Upper lobe of left lung (tissue), 4 donors: ENCODE measurements at regions not wholly inside any gene's neighbourhood (a gene's known extent, or its start where the extent isn't known, plus 50 kb on each side); places are given as distances from the start of the nearest gene placed in this dataset.

Source experiments
- POLR2A ChIP-seq, 4 donors: fragments of 450-650 bp; IDR thresholded peaks; one replicate each; pipeline ENCODE4 v1.5.1; 2016 to 2017; ENCODE audit warnings: antibody characterized with exemption in 4 of 4, mild to moderate bottlenecking in 2 of 4
- TF ChIP-seq, protein P1 (sequence below), 6 experiments: fragments of 450-650 bp in 4 of 6; fragments of 200-600 bp in 2 of 6; sonication (generic) in 2 of 6; IDR thresholded peaks; one replicate each; pipeline ENCODE4 v1.5.1; 2016 to 2019; ENCODE audit warnings: antibody characterized with exemption in 6 of 6

- TF ChIP-seq POLR2A (IDR thresholded peaks at IDR 0.05): no peak
- TF ChIP-seq, protein P1, sequence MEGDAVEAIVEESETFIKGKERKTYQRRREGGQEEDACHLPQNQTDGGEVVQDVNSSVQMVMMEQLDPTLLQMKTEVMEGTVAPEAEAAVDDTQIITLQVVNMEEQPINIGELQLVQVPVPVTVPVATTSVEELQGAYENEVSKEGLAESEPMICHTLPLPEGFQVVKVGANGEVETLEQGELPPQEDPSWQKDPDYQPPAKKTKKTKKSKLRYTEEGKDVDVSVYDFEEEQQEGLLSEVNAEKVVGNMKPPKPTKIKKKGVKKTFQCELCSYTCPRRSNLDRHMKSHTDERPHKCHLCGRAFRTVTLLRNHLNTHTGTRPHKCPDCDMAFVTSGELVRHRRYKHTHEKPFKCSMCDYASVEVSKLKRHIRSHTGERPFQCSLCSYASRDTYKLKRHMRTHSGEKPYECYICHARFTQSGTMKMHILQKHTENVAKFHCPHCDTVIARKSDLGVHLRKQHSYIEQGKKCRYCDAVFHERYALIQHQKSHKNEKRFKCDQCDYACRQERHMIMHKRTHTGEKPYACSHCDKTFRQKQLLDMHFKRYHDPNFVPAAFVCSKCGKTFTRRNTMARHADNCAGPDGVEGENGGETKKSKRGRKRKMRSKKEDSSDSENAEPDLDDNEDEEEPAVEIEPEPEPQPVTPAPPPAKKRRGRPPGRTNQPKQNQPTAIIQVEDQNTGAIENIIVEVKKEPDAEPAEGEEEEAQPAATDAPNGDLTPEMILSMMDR (IDR thresholded peaks at IDR 0.05): no peak
Measured at GRCh38 chr18:61651880-61652268, 240.9 kb downstream of the RNF152 start.
